K562 (cell line): ENCODE measurements at regions not wholly inside any gene's neighbourhood (a gene's known extent, or its start where the extent isn't known, plus 50 kb on each side); places are given as distances from the start of the nearest gene placed in this dataset.

Experiments used
- ATAC-seq: fragments of 200-7000 bp; cut with Tn5 transposase; 3 replicates; pipeline ENCODE4 v1.9.1; 2020; ENCODE audit warnings: moderate library complexity
- BruUV-seq: library from RNA; stranded (reverse); fragments of 400-500 nt; replicated peaks from 2 replicates; lab custom pipeline; 2021; lab: Mats Ljungman, UMichigan
- CTCF ChIA-PET: fragments of 300-600 bp; formaldehyde crosslinking; extraction: SDS; loops from one replicate; lab custom pipeline; 2021; ENCODE audit warnings: low intra/inter-chr PET ratio; lab: Yijun Ruan, JAX
- POLR2A ChIA-PET: fragments of 300-600, 350-650 bp; sonication (Branson Sonifier 250); formaldehyde crosslinking; extraction: SDS; loops from one replicate; lab custom pipeline; 2021; ENCODE audit warnings: antibody characterized with exemption, inconsistent platforms; lab: Yijun Ruan, JAX
- DNase-seq, 4 experiments: peaks; one replicate each; pipeline versions ENCODE4 v3.0.0 to v3.0.0-alpha.2; 2011 to 2018; ENCODE audit warnings: low spot score in 3 of 4, mixed read lengths in 3 of 4; ENCODE audit errors: extremely low read depth in 1 of 4
- FAIRE-seq: peaks from 2 replicates; lab custom pipeline; 2011; peaks lifted over from hg19 to GRCh38; lab: Jason Lieb, UNC
- H2AFZ ChIP-seq: 2 replicates; pipeline ENCODE4 v1.6.0; 2011; ENCODE audit warnings: low read depth, low read length, control low read depth, inconsistent platforms
- H3K27ac ChIP-seq: fragments of 200-600 bp; 3 replicates; pipeline ENCODE4 v1.8.0; 2011; ENCODE audit warnings: low read depth, mild to moderate bottlenecking, control low read depth, inconsistent platforms, low read length, moderate library complexity, mixed read lengths; ENCODE audit errors: extremely low read depth
- H3K27me3 ChIP-seq, 2 experiments: fragments of 300-600 bp in 1 of 2; 2 replicates in 1 of 2; 3 replicates in 1 of 2; pipeline versions ENCODE4 v1.6.0 to v1.8.0; 2011; ENCODE audit warnings: inconsistent platforms in 2 of 2, low read length in 2 of 2, mild to moderate bottlenecking in 1 of 2, mixed read lengths in 1 of 2, moderate library complexity in 1 of 2; ENCODE audit not compliant: control insufficient read depth in 2 of 2, insufficient read depth in 2 of 2
- H3K36me3 ChIP-seq: fragments of 300-600 bp; 3 replicates; pipeline ENCODE4 v1.8.0; 2011; ENCODE audit warnings: mild to moderate bottlenecking, low read length, inconsistent platforms; ENCODE audit not compliant: control insufficient read depth, insufficient read depth
- H3K4me1 ChIP-seq, 2 experiments: fragments of 200-600 bp in 1 of 2; replicated peaks in 1 of 2; 2 replicates in 1 of 2; 3 replicates in 1 of 2; pipeline versions ENCODE4 v1.5.1 to v1.8.0; 2011; ENCODE audit warnings: inconsistent platforms in 2 of 2, low read length in 2 of 2, mild to moderate bottlenecking in 1 of 2, mixed read lengths in 1 of 2, moderate library complexity in 1 of 2; ENCODE audit not compliant: control insufficient read depth in 2 of 2, insufficient read depth in 2 of 2
- H3K4me2 ChIP-seq: 2 replicates; pipeline ENCODE4 v1.6.1; 2011; ENCODE audit warnings: low read length, control low read depth, inconsistent platforms, mixed read lengths; ENCODE audit not compliant: insufficient read depth
- H3K4me3 ChIP-seq: fragments of 200-600 bp; sonication (generic), shearing (Covaris generic); 2 replicates; pipeline ENCODE4 v1.5.1; 2016; ENCODE audit warnings: control low read depth, inconsistent platforms
- H3K79me2 ChIP-seq: fragments of 200-600 bp; 3 replicates; pipeline ENCODE4 v1.8.0; 2011; ENCODE audit warnings: low read length, inconsistent platforms; ENCODE audit not compliant: control insufficient read depth, insufficient read depth
- H3K9ac ChIP-seq, 2 experiments: 2 replicates each; pipeline versions ENCODE4 v1.6.0 to v1.6.1; 2011; ENCODE audit warnings: low read depth in 2 of 2, low read length in 2 of 2, control low read depth in 1 of 2, inconsistent platforms in 1 of 2, mild to moderate bottlenecking in 1 of 2, mixed read lengths in 1 of 2; ENCODE audit not compliant: insufficient read depth in 1 of 2
- H3K9me1 ChIP-seq: one replicate; pipeline ENCODE4 v1.6.0; 2011; ENCODE audit warnings: inconsistent platforms, mild to moderate bottlenecking, low read length, moderate library complexity; ENCODE audit not compliant: control insufficient read depth, insufficient read depth
- H3K9me3 ChIP-seq: replicated peaks from 2 replicates; pipeline ENCODE4 v1.5.1; 2011; ENCODE audit warnings: low read depth, low read length, inconsistent platforms; ENCODE audit not compliant: control insufficient read depth, insufficient read depth
- H4K20me1 ChIP-seq: replicated peaks from 2 replicates; pipeline ENCODE4 v1.6.1; 2011; ENCODE audit warnings: low read length, inconsistent platforms, mixed read lengths; ENCODE audit not compliant: control insufficient read depth, insufficient read depth
- AFF1 ChIP-seq, 2 experiments: fragments of 450-650 bp; IDR thresholded peaks; 2 replicates each; pipeline ENCODE4 v1.6.1; 2018; ENCODE audit warnings: mild to moderate bottlenecking in 2 of 2, low read depth in 1 of 2; ENCODE audit not compliant: partially characterized antibody in 2 of 2
- ATF3 ChIP-seq, 2 experiments: fragments of 450-650 bp in 1 of 2; sonication (generic) in 1 of 2; formaldehyde crosslinking in 1 of 2; IDR thresholded peaks in 1 of 2; conservative IDR thresholded peaks in 1 of 2; 2 replicates each; pipeline versions ENCODE4 v1.6.1 to v1.8.1; 2016 to 2023; ENCODE audit warnings: mild to moderate bottlenecking in 2 of 2, moderate library complexity in 2 of 2, inconsistent platforms in 1 of 2, missing genetic modification reagents in 1 of 2
- CREB3 ChIP-seq: fragments of 450-650 bp; conservative IDR thresholded peaks from 2 replicates; pipeline ENCODE4 v1.6.1; 2016; ENCODE audit warnings: missing genetic modification characterization, low read depth, mild to moderate bottlenecking, missing compliant biosample characterization, moderate library complexity
- ETV6 ChIP-seq, 3 experiments: fragments of 150-350 bp in 1 of 3; sonication (generic) in 1 of 3; formaldehyde crosslinking in 1 of 3; IDR thresholded peaks; 2 replicates each; pipeline versions ENCODE4 v1.6.1 to v1.8.0; 2014 to 2022; ENCODE audit warnings: borderline replicate concordance in 2 of 3, low read depth in 2 of 3, antibody characterized with exemption in 1 of 3, low read length in 1 of 3, mild to moderate bottlenecking in 1 of 3, missing genetic modification reagents in 1 of 3
- FOXJ2 ChIP-seq: fragments of 200-800 bp; sonication (Bioruptor generic); IDR thresholded peaks from 2 replicates; pipeline ENCODE4 v1.6.1; 2016; ENCODE audit warnings: missing genetic modification characterization, missing compliant biosample characterization
- MAFG ChIP-seq: fragments of 450-650 bp; conservative IDR thresholded peaks from 2 replicates; pipeline ENCODE4 v1.6.1; 2016; ENCODE audit warnings: missing genetic modification characterization, missing compliant biosample characterization
- NUFIP1 ChIP-seq: fragments of 450-650 bp; IDR thresholded peaks from 2 replicates; pipeline ENCODE4 v1.6.1; 2018; ENCODE audit not compliant: partially characterized antibody
- PATZ1 ChIP-seq: fragments of 250-450 bp; sonication (Bioruptor Pico); IDR thresholded peaks from 2 replicates; pipeline ENCODE4 v1.5.0; 2020; ENCODE audit warnings: mild to moderate bottlenecking, borderline replicate concordance
- YBX1 ChIP-seq: fragments of 450-650 bp; IDR thresholded peaks from 2 replicates; pipeline ENCODE4 v1.7.1; 2016; ENCODE audit warnings: mild to moderate bottlenecking
- ZNF280A ChIP-seq: fragments of 450-650 bp; IDR thresholded peaks from 2 replicates; pipeline ENCODE4 v1.6.1; 2018; ENCODE audit warnings: mild to moderate bottlenecking, low read depth; ENCODE audit not compliant: partially characterized antibody
- WGBS: fragments of 100-300 bp; shearing (Covaris generic); methylation state at CpG from one replicate; pipeline ENCODE4 v1.1.6; 2016; ENCODE audit warnings: low coverage, mixed read lengths; ENCODE audit not compliant: insufficient coverage; ENCODE audit errors: missing lambda C conversion rate; 5-methylcytosine and 5-hydroxymethylcytosine counted together
- in situ Hi-C: fragments of 300-500 bp; cut with MboI; formaldehyde crosslinking; loops from 4 replicates; pipeline ENCODE4 v1.15.0; 2018; ENCODE audit warnings: inconsistent platforms, mixed read lengths
- intact Hi-C: fragments of 100-400 bp; cut with micrococcal nuclease; formaldehyde crosslinking; loops from 2 replicates; pipeline ENCODE4 v1.14.2; 2022

- Histone ChIP-seq H3K9me1 (no peaks in the 10 kb centered on the region), H3K4me1 (no peaks in the 10 kb centered on the region), H3K4me2 (no peak overlapping the region), H3K9me3 (no peaks in the 10 kb centered on the region), H4K20me1 (no peaks in the 10 kb centered on the region), H3K27ac (no peak overlapping the region), H3K79me2 (no peaks in the 10 kb centered on the region), H3K27me3 (no peaks in the 10 kb centered on the region; a peak in 1 of 5 replicates), H2AFZ (no peak overlapping the region), H3K9ac (no peak overlapping the region), H3K36me3 (no peaks in the 10 kb centered on the region), H3K4me3 (no peak overlapping the region)
- ChIA-PET POLR2A (no interaction called here), CTCF (no interaction called here)
- ATAC-seq (no peak), DNase-seq (no peak), FAIRE-seq (no peak)
- 2% methylated on average over 12 of the region's 14 CpGs for WGBS
- BruUV-seq: no TSS peak
- intact Hi-C loops (no loop called here), in situ Hi-C loops (no loop called here)
- TF ChIP-seq ATF3 (IDR thresholded peaks at IDR 0.05) (no peak), ATF3 (CRISPR knock-in tag; conservative IDR thresholded peaks at IDR 0.05) (no peak), ETV6 (IDR thresholded peaks at IDR 0.05; ENCODE audit: borderline replicate concordance in 1 of 2, low read depth in 2 of 2, low read length in 1 of 2) (no peak), ETV6 (CRISPR knock-in tag; IDR thresholded peaks at IDR 0.05; ENCODE audit: borderline replicate concordance) (no peak), NUFIP1 (no peak), AFF1 (IDR thresholded peaks at IDR 0.05; ENCODE audit: low read depth in 1 of 2, partially characterized antibody in 2 of 2) (no peak), PATZ1 (CRISPR knock-in tag) (no peak), YBX1 (no peak), CREB3 (tag) (no peak), ZNF280A (no peak), FOXJ2 (tag) (no peak), MAFG (tag) (no peak)
These were observed 154.4 kb downstream of the GALR1 start for GRCh38 chr18:77403969-77404535.
